ENCODE measurements at regions not wholly inside any gene's neighbourhood (a gene's known extent, or its start where the extent isn't known, plus 50 kb on each side); places are given as distances from the start of the nearest gene placed in this dataset.

DNA sequence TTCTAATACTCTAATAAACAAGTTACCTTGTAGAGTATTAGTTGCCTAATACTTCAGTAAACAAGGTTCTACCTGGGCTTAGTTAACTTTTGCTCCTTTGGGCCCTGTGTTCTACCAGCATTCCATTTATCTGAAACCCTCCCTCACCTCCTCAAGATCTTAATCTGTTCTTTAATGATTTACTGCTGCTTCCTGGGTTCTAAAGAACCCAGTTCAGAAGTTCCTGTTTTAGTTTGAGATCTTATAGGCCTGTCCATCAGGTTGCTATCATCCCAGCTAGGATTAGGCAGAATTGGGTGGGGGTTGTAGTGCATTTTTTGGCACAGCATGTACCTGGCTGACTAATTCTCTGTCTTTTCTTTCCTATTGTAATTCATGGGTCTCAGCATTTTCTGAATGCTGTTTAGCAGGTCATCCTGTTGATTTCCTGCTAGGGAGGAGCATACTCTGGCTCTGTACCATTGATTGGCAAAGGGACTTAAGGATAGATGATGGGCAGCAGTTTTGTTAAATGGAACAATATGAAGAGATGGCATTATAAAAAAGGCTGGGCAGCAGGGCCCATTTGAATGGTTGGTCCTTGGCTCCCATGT, 53.7 kb upstream of the TMEM248 start:
- Mint-ChIP-seq H3K4me3 (peak overlapping the region; percentile 1; the same call in 1 of the 3 replicates), H3K4me1 (peaks cover 34% of the 10 kb centered on the region)
- peak overlapping the region; percentile 5; the same call in 1 of the 2 replicates for H3K4me3 ChIP-seq

More for the DNA sequence above, 53.7 kb upstream of the TMEM248 start:
- peaks cover 20% of the 10 kb centered on the region for H3K36me3 Mint-ChIP-seq (ENCODE audit: low read depth)
- Histone ChIP-seq H3K27ac (ENCODE audit: low read depth) (peak overlapping the region; percentile 76; the same call in 1 of the 2 replicates), H3K4me2 (peak overlapping the region; percentile 46), H3K79me2 (replicated peaks; ENCODE audit: insufficient read depth) (no peaks in the 10 kb centered on the region), H2AFZ (no peak overlapping the region), H3K4me1 (ENCODE audit: insufficient read depth) (peaks cover 21% of the 10 kb centered on the region), H3K9me2 (ENCODE audit: insufficient read depth) (peaks cover 6% of the 10 kb centered on the region; the same call in 1 of the 2 replicates), H4K20me1 (replicated peaks; ENCODE audit: insufficient read depth) (no peaks in the 10 kb centered on the region), H3K36me3 (ENCODE audit: insufficient read depth) (no peaks in the 10 kb centered on the region), H3K27me3 (ENCODE audit: insufficient read depth) (no peaks in the 10 kb centered on the region), H3F3A (replicated peaks; ENCODE audit: low read depth) (no peaks in the 10 kb centered on the region)
- TF ChIP-seq, protein P1, sequence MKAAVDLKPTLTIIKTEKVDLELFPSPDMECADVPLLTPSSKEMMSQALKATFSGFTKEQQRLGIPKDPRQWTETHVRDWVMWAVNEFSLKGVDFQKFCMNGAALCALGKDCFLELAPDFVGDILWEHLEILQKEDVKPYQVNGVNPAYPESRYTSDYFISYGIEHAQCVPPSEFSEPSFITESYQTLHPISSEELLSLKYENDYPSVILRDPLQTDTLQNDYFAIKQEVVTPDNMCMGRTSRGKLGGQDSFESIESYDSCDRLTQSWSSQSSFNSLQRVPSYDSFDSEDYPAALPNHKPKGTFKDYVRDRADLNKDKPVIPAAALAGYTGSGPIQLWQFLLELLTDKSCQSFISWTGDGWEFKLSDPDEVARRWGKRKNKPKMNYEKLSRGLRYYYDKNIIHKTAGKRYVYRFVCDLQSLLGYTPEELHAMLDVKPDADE (IDR thresholded peaks at IDR 0.05): no peak
- TF ChIP-seq NANOG (IDR thresholded peaks at IDR 0.05; ENCODE audit: borderline replicate concordance) (no peak), STAT1 (IDR thresholded peaks at IDR 0.05; ENCODE audit: unreplicated experiment) (no peak), EZH2phosphoT487 (IDR thresholded peaks at IDR 0.05; ENCODE audit: unreplicated experiment) (no peak), ZNF114 (CRISPR knock-in tag; IDR thresholded peaks at IDR 0.05) (no peak), CTCF (conservative IDR thresholded peaks at IDR 0.05; ENCODE audit: low read depth in 2 of 2) (no peak), JUNB (IDR thresholded peaks at IDR 0.05; ENCODE audit: unreplicated experiment) (no peak), ZNF331 (CRISPR knock-in tag; IDR thresholded peaks at IDR 0.05; ENCODE audit: low read depth) (no peak)
- TF ChIP-seq, protein P2, sequence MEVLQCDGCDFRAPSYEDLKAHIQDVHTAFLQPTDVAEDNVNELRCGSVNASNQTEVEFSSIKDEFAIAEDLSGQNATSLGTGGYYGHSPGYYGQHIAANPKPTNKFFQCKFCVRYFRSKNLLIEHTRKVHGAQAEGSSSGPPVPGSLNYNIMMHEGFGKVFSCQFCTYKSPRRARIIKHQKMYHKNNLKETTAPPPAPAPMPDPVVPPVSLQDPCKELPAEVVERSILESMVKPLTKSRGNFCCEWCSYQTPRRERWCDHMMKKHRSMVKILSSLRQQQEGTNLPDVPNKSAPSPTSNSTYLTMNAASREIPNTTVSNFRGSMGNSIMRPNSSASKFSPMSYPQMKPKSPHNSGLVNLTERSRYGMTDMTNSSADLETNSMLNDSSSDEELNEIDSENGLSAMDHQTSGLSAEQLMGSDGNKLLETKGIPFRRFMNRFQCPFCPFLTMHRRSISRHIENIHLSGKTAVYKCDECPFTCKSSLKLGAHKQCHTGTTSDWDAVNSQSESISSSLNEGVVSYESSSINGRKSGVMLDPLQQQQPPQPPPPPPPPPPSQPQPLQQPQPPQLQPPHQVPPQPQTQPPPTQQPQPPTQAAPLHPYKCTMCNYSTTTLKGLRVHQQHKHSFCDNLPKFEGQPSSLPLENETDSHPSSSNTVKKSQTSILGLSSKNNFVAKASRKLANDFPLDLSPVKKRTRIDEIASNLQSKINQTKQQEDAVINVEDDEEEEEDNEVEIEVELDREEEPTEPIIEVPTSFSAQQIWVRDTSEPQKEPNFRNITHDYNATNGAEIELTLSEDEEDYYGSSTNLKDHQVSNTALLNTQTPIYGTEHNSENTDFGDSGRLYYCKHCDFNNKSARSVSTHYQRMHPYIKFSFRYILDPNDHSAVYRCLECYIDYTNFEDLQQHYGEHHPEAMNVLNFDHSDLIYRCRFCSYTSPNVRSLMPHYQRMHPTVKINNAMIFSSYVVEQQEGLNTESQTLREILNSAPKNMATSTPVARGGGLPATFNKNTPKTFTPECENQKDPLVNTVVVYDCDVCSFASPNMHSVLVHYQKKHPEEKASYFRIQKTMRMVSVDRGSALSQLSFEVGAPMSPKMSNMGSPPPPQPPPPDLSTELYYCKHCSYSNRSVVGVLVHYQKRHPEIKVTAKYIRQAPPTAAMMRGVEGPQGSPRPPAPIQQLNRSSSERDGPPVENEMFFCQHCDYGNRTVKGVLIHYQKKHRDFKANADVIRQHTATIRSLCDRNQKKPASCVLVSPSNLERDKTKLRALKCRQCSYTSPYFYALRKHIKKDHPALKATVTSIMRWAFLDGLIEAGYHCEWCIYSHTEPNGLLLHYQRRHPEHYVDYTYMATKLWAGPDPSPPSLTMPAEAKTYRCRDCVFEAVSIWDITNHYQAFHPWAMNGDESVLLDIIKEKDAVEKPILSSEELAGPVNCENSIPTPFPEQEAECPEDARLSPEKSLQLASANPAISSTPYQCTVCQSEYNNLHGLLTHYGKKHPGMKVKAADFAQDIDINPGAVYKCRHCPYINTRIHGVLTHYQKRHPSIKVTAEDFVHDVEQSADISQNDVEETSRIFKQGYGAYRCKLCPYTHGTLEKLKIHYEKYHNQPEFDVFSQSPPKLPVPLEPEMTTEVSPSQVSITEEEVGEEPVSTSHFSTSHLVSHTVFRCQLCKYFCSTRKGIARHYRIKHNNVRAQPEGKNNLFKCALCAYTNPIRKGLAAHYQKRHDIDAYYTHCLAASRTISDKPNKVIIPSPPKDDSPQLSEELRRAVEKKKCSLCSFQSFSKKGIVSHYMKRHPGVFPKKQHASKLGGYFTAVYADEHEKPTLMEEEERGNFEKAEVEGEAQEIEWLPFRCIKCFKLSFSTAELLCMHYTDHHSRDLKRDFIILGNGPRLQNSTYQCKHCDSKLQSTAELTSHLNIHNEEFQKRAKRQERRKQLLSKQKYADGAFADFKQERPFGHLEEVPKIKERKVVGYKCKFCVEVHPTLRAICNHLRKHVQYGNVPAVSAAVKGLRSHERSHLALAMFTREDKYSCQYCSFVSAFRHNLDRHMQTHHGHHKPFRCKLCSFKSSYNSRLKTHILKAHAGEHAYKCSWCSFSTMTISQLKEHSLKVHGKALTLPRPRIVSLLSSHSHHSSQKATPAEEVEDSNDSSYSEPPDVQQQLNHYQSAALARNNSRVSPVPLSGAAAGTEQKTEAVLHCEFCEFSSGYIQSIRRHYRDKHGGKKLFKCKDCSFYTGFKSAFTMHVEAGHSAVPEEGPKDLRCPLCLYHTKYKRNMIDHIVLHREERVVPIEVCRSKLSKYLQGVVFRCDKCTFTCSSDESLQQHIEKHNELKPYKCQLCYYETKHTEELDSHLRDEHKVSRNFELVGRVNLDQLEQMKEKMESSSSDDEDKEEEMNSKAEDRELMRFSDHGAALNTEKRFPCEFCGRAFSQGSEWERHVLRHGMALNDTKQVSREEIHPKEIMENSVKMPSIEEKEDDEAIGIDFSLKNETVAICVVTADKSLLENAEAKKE (CRISPR knock-in tag; IDR thresholded peaks at IDR 0.05): no peak
- TF ChIP-seq, protein P3, sequence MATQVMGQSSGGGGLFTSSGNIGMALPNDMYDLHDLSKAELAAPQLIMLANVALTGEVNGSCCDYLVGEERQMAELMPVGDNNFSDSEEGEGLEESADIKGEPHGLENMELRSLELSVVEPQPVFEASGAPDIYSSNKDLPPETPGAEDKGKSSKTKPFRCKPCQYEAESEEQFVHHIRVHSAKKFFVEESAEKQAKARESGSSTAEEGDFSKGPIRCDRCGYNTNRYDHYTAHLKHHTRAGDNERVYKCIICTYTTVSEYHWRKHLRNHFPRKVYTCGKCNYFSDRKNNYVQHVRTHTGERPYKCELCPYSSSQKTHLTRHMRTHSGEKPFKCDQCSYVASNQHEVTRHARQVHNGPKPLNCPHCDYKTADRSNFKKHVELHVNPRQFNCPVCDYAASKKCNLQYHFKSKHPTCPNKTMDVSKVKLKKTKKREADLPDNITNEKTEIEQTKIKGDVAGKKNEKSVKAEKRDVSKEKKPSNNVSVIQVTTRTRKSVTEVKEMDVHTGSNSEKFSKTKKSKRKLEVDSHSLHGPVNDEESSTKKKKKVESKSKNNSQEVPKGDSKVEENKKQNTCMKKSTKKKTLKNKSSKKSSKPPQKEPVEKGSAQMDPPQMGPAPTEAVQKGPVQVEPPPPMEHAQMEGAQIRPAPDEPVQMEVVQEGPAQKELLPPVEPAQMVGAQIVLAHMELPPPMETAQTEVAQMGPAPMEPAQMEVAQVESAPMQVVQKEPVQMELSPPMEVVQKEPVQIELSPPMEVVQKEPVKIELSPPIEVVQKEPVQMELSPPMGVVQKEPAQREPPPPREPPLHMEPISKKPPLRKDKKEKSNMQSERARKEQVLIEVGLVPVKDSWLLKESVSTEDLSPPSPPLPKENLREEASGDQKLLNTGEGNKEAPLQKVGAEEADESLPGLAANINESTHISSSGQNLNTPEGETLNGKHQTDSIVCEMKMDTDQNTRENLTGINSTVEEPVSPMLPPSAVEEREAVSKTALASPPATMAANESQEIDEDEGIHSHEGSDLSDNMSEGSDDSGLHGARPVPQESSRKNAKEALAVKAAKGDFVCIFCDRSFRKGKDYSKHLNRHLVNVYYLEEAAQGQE (IDR thresholded peaks at IDR 0.05; ENCODE audit: unreplicated experiment): no peak
- H3K27me3 Mint-ChIP-seq (ENCODE audit: insufficient read depth, low read depth, poor library complexity): no peaks in the 10 kb centered on the region
- ATAC-seq (no peak), DNase-seq (ENCODE audit: low spot score) (peak; percentile 27)
- no peaks in the 10 kb centered on the region; the same call in 2 of the 3 replicates for H3K9me3 Mint-ChIP-seq
- H3K27ac Mint-ChIP-seq: peak overlapping the region; percentile 86
